Peyer's patch (tissue), 4 donors: ENCODE measurements at regions not wholly inside any gene's neighbourhood (a gene's known extent, or its start where the extent isn't known, plus 50 kb on each side); places are given as distances from the start of the nearest gene placed in this dataset.

Experiments
- DNase-seq, 3 donors: peaks; one replicate each; pipeline ENCODE4 v3.0.0-alpha.2; 2017 to 2019
- H3K27ac ChIP-seq, 4 donors: fragments of 200-600 bp; sonication (generic); one replicate each; pipeline ENCODE4 v1.5.1; 2016 to 2019
- H3K27me3 ChIP-seq, 2 donors: fragments of 200-600 bp; sonication (generic); one replicate each; pipeline ENCODE4 v1.5.1; 2019
- H3K36me3 ChIP-seq, 3 donors: fragments of 200-600 bp; sonication (generic); one replicate each; pipeline ENCODE4 v1.5.1; 2016 to 2019
- H3K4me1 ChIP-seq, 4 donors: fragments of 200-600 bp; sonication (generic); one replicate each; pipeline ENCODE4 v1.5.1; 2016 to 2019
- H3K4me3 ChIP-seq, 4 donors: fragments of 200-600 bp; sonication (generic); 1 replicate in 3 of 4; 2 replicates in 1 of 4; pipeline ENCODE4 v1.5.1; 2016 to 2019; ENCODE audit warnings: mild to moderate bottlenecking in 1 of 4
- H3K9me3 ChIP-seq, 4 donors: fragments of 200-600 bp; sonication (generic); one replicate each; pipeline ENCODE4 v1.5.1; 2016 to 2019; ENCODE audit warnings: mild to moderate bottlenecking in 1 of 4
- POLR2A ChIP-seq, 2 donors: fragments of 450-650 bp; IDR thresholded peaks; one replicate each; pipeline ENCODE4 v1.5.1; 2017; ENCODE audit warnings: antibody characterized with exemption in 2 of 2, mild to moderate bottlenecking in 2 of 2, moderate library complexity in 2 of 2
- TF ChIP-seq, protein P1 (sequence below), 6 experiments: fragments of 450-650 bp in 4 of 6; fragments of 200-600 bp in 2 of 6; sonication (generic) in 1 of 6; IDR thresholded peaks; one replicate each; pipeline ENCODE4 v1.5.1; 2017 to 2019; ENCODE audit warnings: antibody characterized with exemption in 6 of 6, mild to moderate bottlenecking in 3 of 6, moderate library complexity in 1 of 6

DNA sequence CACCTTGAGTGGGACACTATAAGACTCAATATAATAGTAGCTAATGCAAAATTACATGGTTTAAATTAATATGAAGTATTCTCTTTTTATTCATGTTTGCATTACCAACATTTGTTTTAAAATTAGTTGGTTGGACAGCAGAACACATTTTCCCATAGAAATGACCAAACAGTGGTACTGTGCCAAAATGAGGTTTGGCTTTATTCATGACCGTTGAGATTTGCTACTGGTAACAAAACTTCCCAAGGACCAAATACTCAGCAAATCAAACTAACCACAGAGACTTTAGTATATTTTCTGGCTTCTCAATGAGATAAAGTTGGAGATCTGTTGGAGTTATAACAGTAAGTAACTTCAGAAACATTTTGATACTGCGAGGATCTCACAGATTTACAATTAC lies 637.8 kb upstream of the MEF2C start:
- TF ChIP-seq, protein P1, sequence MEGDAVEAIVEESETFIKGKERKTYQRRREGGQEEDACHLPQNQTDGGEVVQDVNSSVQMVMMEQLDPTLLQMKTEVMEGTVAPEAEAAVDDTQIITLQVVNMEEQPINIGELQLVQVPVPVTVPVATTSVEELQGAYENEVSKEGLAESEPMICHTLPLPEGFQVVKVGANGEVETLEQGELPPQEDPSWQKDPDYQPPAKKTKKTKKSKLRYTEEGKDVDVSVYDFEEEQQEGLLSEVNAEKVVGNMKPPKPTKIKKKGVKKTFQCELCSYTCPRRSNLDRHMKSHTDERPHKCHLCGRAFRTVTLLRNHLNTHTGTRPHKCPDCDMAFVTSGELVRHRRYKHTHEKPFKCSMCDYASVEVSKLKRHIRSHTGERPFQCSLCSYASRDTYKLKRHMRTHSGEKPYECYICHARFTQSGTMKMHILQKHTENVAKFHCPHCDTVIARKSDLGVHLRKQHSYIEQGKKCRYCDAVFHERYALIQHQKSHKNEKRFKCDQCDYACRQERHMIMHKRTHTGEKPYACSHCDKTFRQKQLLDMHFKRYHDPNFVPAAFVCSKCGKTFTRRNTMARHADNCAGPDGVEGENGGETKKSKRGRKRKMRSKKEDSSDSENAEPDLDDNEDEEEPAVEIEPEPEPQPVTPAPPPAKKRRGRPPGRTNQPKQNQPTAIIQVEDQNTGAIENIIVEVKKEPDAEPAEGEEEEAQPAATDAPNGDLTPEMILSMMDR (IDR thresholded peaks at IDR 0.05), result no peak
- no peak for TF ChIP-seq POLR2A (IDR thresholded peaks at IDR 0.05)
- no peaks in the 10 kb centered on the region for H3K4me1 ChIP-seq
- no peaks in the 10 kb centered on the region for H3K9me3 ChIP-seq
- DNase-seq, result no peak
- no peaks in the 10 kb centered on the region for H3K36me3 ChIP-seq
- H3K4me3 ChIP-seq, result no peak overlapping the region
- H3K27me3 ChIP-seq, result no peaks in the 10 kb centered on the region
- no peak overlapping the region for H3K27ac ChIP-seq

DNA sequence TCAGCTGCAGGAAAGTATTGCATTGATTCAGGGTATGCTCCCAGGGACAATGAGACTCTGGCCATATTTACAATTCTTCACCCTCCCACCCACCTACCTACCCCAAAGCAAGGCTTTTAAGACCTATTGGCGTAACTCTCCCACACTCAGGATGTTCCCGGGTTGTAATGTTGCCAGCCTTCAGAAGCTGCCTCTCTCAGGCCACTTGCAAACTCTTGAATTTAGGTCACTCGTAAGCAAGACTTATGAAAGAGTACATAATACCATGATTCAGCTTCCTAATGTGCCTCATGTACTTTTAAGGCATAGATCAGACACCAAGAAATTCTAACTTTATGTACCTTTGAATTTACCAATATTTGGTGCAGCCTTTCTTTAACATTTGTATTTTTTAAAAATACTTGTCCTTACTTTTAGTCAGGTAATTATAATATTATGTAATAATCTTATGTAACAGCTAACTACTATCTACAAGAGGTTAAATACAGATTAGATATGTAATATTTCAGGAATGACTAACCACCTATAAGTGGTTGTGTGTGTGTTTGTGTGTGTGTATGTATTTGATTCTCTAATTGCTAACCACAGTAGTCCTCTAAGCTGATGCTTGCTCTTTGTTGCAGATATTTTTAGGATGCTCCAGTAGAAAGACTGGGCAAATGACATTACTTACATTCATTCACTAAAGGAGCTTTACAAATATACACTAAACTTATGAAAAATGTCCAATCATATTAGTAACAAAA lies 630.5 kb upstream of the MEF2C start:
- TF ChIP-seq POLR2A (IDR thresholded peaks at IDR 0.05), result no peak
- TF ChIP-seq, protein P1 (IDR thresholded peaks at IDR 0.05), result no peak
- no peaks in the 10 kb centered on the region for H3K9me3 ChIP-seq
- no peak overlapping the region for H3K4me3 ChIP-seq
- DNase-seq, result no peak
- no peaks in the 10 kb centered on the region for H3K27me3 ChIP-seq
- H3K36me3 ChIP-seq, result no peaks in the 10 kb centered on the region
- no peak overlapping the region for H3K27ac ChIP-seq
- H3K4me1 ChIP-seq, result no peaks in the 10 kb centered on the region

DNA sequence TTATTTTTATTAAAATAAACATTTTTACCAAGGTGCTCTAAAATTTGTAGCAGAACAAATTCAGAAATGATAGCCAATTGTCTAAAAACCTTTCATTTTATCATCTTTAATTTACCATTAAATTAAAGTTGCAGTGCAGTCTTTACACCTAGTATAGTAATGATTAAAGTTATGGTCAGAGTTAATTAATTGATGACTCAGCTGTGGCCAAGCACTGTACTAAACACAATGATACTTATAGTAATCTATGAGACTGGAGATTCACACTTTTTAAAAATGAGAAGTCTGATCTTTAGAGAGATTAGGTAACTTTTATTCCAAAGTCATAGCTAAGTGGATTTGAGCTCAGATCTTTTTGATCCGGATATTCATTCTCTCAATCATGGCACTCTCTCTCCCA lies 621.1 kb upstream of the MEF2C start:
- Histone ChIP-seq H3K27me3 (no peaks in the 10 kb centered on the region), H3K4me3 (no peak overlapping the region), H3K4me1 (no peaks in the 10 kb centered on the region), H3K9me3 (no peaks in the 10 kb centered on the region), H3K36me3 (no peaks in the 10 kb centered on the region), H3K27ac (no peak overlapping the region)
- no peak for DNase-seq
- TF ChIP-seq, protein P1 (IDR thresholded peaks at IDR 0.05), result no peak
- no peak for TF ChIP-seq POLR2A (IDR thresholded peaks at IDR 0.05)

DNA sequence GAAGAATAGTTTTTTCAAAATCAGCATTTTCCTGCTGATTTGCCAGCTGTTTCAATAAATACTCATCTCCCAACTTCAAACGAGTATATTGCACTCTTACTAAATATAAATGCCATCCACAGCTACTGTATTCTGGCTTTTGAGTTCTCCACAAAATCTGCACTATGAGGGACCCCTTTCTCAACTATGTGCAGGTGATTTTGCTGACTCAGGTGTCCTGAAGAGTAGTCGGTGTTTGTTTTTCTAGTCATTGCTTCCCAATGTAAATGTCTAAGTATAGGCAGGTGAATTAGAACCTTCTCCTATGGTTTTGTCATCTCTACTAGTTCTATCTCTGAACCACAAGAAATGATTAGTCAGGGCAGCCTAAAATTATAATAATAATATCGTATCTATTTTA lies 616.8 kb upstream of the MEF2C start:
- no peaks in the 10 kb centered on the region for H3K9me3 ChIP-seq
- no peak for DNase-seq
- no peaks in the 10 kb centered on the region for H3K4me1 ChIP-seq
- no peak overlapping the region for H3K27ac ChIP-seq
- no peak for TF ChIP-seq POLR2A (IDR thresholded peaks at IDR 0.05)
- TF ChIP-seq, protein P1 (IDR thresholded peaks at IDR 0.05), result no peak
- no peaks in the 10 kb centered on the region for H3K36me3 ChIP-seq
- no peak overlapping the region for H3K4me3 ChIP-seq
- no peaks in the 10 kb centered on the region for H3K27me3 ChIP-seq

DNA sequence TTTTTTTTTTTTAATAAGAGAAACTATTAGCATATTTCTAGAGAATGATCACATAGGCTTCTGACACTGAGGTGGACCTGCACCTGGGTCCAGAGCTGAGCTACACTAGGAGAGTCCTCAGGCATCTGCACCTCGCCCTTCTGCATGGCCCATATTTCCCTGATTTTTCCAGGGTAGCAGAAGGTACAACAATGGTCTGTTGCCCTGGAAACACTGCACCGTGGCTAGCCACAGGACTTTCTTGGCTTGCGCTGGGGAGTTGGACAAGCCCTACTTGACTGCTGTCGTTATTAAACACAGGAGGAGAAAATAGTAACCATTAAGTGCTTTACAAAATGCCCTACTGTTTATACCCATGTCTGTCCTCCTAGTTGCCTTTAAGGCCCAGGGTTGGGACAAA lies 615.7 kb upstream of the MEF2C start:
- no peaks in the 10 kb centered on the region for H3K9me3 ChIP-seq
- no peak for TF ChIP-seq POLR2A (IDR thresholded peaks at IDR 0.05)
- TF ChIP-seq, protein P1 (IDR thresholded peaks at IDR 0.05), result no peak
- no peak for DNase-seq
- H3K4me3 ChIP-seq, result no peak overlapping the region
- H3K36me3 ChIP-seq, result no peaks in the 10 kb centered on the region
- no peaks in the 10 kb centered on the region for H3K4me1 ChIP-seq
- H3K27me3 ChIP-seq, result no peaks in the 10 kb centered on the region
- no peak overlapping the region for H3K27ac ChIP-seq

DNA sequence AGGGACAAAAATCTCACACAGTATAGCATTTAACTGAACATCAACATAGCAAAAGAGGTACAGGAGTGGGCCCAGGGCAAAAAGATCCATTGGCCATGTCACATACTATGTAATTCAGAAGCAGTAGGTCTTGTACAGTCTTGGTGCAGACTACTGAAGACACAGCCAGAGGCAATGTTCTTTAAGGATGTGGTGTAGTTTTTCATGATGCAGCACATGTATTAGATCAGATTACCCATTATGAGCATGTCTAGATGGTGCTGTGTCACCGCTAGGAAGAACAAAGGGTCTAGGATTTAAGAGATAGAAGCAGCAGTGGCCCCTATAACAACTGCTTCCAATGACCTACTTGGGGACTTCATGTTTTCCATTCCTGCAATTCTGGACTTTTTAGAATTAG lies 610.4 kb upstream of the MEF2C start:
- no peaks in the 10 kb centered on the region for H3K9me3 ChIP-seq
- no peak for TF ChIP-seq POLR2A (IDR thresholded peaks at IDR 0.05)
- TF ChIP-seq, protein P1 (IDR thresholded peaks at IDR 0.05), result no peak
- H3K27ac ChIP-seq, result no peak overlapping the region
- DNase-seq, result no peak
- no peaks in the 10 kb centered on the region for H3K36me3 ChIP-seq
- H3K4me1 ChIP-seq, result no peaks in the 10 kb centered on the region
- no peaks in the 10 kb centered on the region for H3K27me3 ChIP-seq
- H3K4me3 ChIP-seq, result no peak overlapping the region
